Endothelial cell of umbilical vein (primary cell): ENCODE measurements at regions not wholly inside any gene's neighbourhood (a gene's known extent, or its start where the extent isn't known, plus 50 kb on each side); places are given as distances from the start of the nearest gene placed in this dataset.

Experiments
- BruUV-seq: library from RNA; stranded (reverse); fragments of 400-500 nt; replicated peaks from 2 replicates; lab custom pipeline; 2021; lab: Mats Ljungman, UMichigan
- CTCF ChIA-PET: fragments of 300-600, 350-600 bp; sonication (Branson Sonifier 250); formaldehyde crosslinking; loops from one replicate; lab custom pipeline; 2021; ENCODE audit warnings: antibody characterized with exemption, inconsistent platforms; lab: Charles Lee
- POLR2A ChIA-PET: fragments of 300-600, 350-600 bp; sonication (Branson Sonifier 250); formaldehyde crosslinking; loops from one replicate; lab custom pipeline; 2021; ENCODE audit warnings: antibody characterized with exemption, inconsistent platforms; lab: Charles Lee
- DNase-seq: peaks from one replicate; pipeline ENCODE4 v3.0.0-alpha.2; 2011; ENCODE audit warnings: low read depth, low spot score
- FAIRE-seq: peaks from 2 replicates; lab custom pipeline; 2011; peaks lifted over from hg19 to GRCh38; lab: Jason Lieb, UNC
- H2AFZ ChIP-seq: 2 replicates; pipeline ENCODE4 v1.6.0; 2012; ENCODE audit warnings: low read depth, low read length, control low read depth, inconsistent platforms
- H3K27ac ChIP-seq: 2 replicates; pipeline ENCODE4 v1.5.1; 2011; ENCODE audit warnings: low read depth, mild to moderate bottlenecking, control low read depth, low read length, moderate library complexity; ENCODE audit not compliant: insufficient read depth
- H3K27me3 ChIP-seq, 2 experiments: 2 replicates each; pipeline versions ENCODE4 v1.6.0 to v1.6.1; 2011; ENCODE audit warnings: low read length in 2 of 2, mixed read lengths in 1 of 2; ENCODE audit not compliant: control insufficient read depth in 2 of 2, insufficient read depth in 2 of 2
- H3K36me3 ChIP-seq, 2 experiments: 2 replicates in 1 of 2; 3 replicates in 1 of 2; pipeline ENCODE4 v1.5.1; 2011; ENCODE audit warnings: low read length in 2 of 2, mild to moderate bottlenecking in 1 of 2, moderate library complexity in 1 of 2; ENCODE audit not compliant: control insufficient read depth in 2 of 2, insufficient read depth in 2 of 2; ENCODE audit errors: extremely low read depth in 1 of 2
- H3K4me1 ChIP-seq: 3 replicates; pipeline ENCODE4 v1.5.1; 2011; ENCODE audit warnings: mild to moderate bottlenecking, low read length; ENCODE audit not compliant: control insufficient read depth, insufficient read depth; ENCODE audit errors: extremely low read depth
- H3K4me2 ChIP-seq: 2 replicates; pipeline ENCODE4 v1.6.1; 2011; ENCODE audit warnings: low read length, control low read depth, mixed read lengths; ENCODE audit not compliant: insufficient read depth
- H3K4me3 ChIP-seq, 3 experiments: fragments of 200-600 bp in 1 of 3; sonication (generic), shearing (Covaris generic) in 1 of 3; replicated peaks in 1 of 3; 2 replicates each; pipeline ENCODE4 v1.5.1; 2011 to 2016; ENCODE audit warnings: control low read depth in 3 of 3, low read length in 3 of 3, mild to moderate bottlenecking in 2 of 3, inconsistent platforms in 1 of 3, low read depth in 1 of 3, moderate library complexity in 1 of 3; ENCODE audit not compliant: insufficient read depth in 1 of 3
- H3K79me2 ChIP-seq: 2 replicates; pipeline ENCODE4 v1.6.0; 2012; ENCODE audit warnings: low read length, inconsistent platforms; ENCODE audit not compliant: control insufficient read depth, insufficient read depth
- H3K9ac ChIP-seq: replicated peaks from 2 replicates; pipeline ENCODE3; 2011; ENCODE audit warnings: low read length, control low read depth; ENCODE audit not compliant: insufficient read depth; ENCODE audit errors: extremely low read depth
- H3K9me1 ChIP-seq: replicated peaks from 3 replicates; pipeline ENCODE4 v1.6.0; 2011; ENCODE audit warnings: mild to moderate bottlenecking, low read length; ENCODE audit not compliant: control insufficient read depth, insufficient read depth; ENCODE audit errors: extremely low read depth
- H3K9me3 ChIP-seq: replicated peaks from 2 replicates; pipeline ENCODE4 v1.5.1; 2012; ENCODE audit warnings: low read length, inconsistent platforms; ENCODE audit not compliant: control insufficient read depth, insufficient read depth
- H4K20me1 ChIP-seq: replicated peaks from 2 replicates; pipeline ENCODE3; 2011; ENCODE audit warnings: mild to moderate bottlenecking, low read length; ENCODE audit not compliant: control insufficient read depth, insufficient read depth; ENCODE audit errors: extremely low read depth
- EZH2 ChIP-seq: IDR thresholded peaks from 2 replicates; pipeline ENCODE4 v1.6.1; 2012; ENCODE audit warnings: borderline replicate concordance, low read depth, mild to moderate bottlenecking, moderate library complexity, low read length, inconsistent platforms; ENCODE audit not compliant: severe bottlenecking
- FOS ChIP-seq: IDR thresholded peaks from 2 replicates; pipeline ENCODE4 v1.6.1; 2011; ENCODE audit warnings: mild to moderate bottlenecking, low read length, moderate library complexity, borderline replicate concordance; ENCODE audit not compliant: insufficient read depth
- GATA2 ChIP-seq: IDR thresholded peaks from 2 replicates; pipeline ENCODE4 v1.7.0; 2011; ENCODE audit warnings: low read depth, mild to moderate bottlenecking, moderate library complexity, mixed read lengths, low read length; ENCODE audit not compliant: insufficient read length, insufficient read depth
- JUN ChIP-seq: IDR thresholded peaks from 2 replicates; pipeline ENCODE4 v1.6.1; 2011; ENCODE audit warnings: borderline replicate concordance, low read depth; ENCODE audit not compliant: insufficient read length, insufficient read depth
- MYC ChIP-seq: IDR thresholded peaks from one replicate; pipeline ENCODE4 v1.6.1; 2011; ENCODE audit warnings: mild to moderate bottlenecking, low read depth, low read length
- POLR2A ChIP-seq: IDR thresholded peaks from 2 replicates; pipeline ENCODE4 v1.6.1; 2012; ENCODE audit warnings: low read depth, mild to moderate bottlenecking, control low read depth, low read length
- POLR2AphosphoS5 ChIP-seq: IDR thresholded peaks from 2 replicates; pipeline ENCODE4 v1.6.1; 2012; ENCODE audit warnings: low read depth, mild to moderate bottlenecking, control low read depth, low read length, moderate library complexity; ENCODE audit not compliant: insufficient read depth
- dilution Hi-C: fragments of 300-500 bp; cut with MboI; formaldehyde crosslinking; loops from one replicate; pipeline ENCODE4 v1.15.0; 2019; ENCODE audit warnings: low sequenced_read_pairs; ENCODE audit not compliant: extremely low pct_ligation_motif_present
- intact Hi-C: fragments of 100-400 bp; cut with micrococcal nuclease; formaldehyde crosslinking; loops from one replicate; pipeline ENCODE4 v1.10.0; 2022
- TF ChIP-seq, protein P1 (sequence below), 2 donors: IDR thresholded peaks; 1 replicate in 1 of 2; 2 replicates in 1 of 2; pipeline ENCODE4 v1.5.1; 2011; ENCODE audit warnings: low read length in 2 of 2, mild to moderate bottlenecking in 2 of 2, moderate library complexity in 2 of 2, control low read depth in 1 of 2, inconsistent platforms in 1 of 2, low read depth in 1 of 2; ENCODE audit not compliant: insufficient read depth in 1 of 2; ENCODE audit errors: extremely low read depth in 1 of 2
- TF ChIP-seq, protein P2 (sequence below): IDR thresholded peaks from 2 replicates; pipeline ENCODE4 v1.6.1; 2011; ENCODE audit not compliant: insufficient read depth, insufficient read length

DNA sequence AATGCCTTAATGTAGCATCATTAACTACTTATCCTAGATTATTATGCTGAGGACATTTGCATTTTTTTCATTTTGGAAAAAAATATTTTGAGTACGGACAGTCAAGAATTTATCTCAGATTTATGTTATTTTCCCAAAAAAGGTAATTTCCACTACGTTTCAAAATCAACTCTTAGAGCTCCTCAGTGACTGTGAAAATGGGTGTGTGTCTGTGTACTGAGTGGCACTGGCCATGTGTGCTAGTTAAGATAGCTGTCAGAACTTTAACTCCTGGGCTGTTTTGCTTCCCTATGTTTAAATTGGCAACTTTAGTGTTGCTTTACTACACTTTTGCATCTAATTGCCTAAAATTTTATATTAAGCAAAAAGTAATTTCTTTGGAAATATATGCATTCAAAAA is 927.4 kb downstream of the EFNB2 start:
- Histone ChIP-seq H3K27me3 (no peaks in the 10 kb centered on the region), H3K4me1 (no peaks in the 10 kb centered on the region), H4K20me1 (no peaks in the 10 kb centered on the region), H3K36me3 (no peaks in the 10 kb centered on the region), H3K4me3 (no peak overlapping the region), H3K9me1 (no peaks in the 10 kb centered on the region), H3K9me3 (no peaks in the 10 kb centered on the region), H3K9ac (no peak overlapping the region), H2AFZ (no peak overlapping the region), H3K4me2 (no peak overlapping the region), H3K79me2 (no peaks in the 10 kb centered on the region), H3K27ac (no peak overlapping the region)
- BruUV-seq: no TSS peak
- ChIA-PET CTCF (no interaction called here), POLR2A (no interaction called here)
- TF ChIP-seq JUN (no peak), GATA2 (no peak), EZH2 (no peak), MYC (no peak), POLR2AphosphoS5 (no peak)
- TF ChIP-seq, protein P1, sequence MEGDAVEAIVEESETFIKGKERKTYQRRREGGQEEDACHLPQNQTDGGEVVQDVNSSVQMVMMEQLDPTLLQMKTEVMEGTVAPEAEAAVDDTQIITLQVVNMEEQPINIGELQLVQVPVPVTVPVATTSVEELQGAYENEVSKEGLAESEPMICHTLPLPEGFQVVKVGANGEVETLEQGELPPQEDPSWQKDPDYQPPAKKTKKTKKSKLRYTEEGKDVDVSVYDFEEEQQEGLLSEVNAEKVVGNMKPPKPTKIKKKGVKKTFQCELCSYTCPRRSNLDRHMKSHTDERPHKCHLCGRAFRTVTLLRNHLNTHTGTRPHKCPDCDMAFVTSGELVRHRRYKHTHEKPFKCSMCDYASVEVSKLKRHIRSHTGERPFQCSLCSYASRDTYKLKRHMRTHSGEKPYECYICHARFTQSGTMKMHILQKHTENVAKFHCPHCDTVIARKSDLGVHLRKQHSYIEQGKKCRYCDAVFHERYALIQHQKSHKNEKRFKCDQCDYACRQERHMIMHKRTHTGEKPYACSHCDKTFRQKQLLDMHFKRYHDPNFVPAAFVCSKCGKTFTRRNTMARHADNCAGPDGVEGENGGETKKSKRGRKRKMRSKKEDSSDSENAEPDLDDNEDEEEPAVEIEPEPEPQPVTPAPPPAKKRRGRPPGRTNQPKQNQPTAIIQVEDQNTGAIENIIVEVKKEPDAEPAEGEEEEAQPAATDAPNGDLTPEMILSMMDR (IDR thresholded peaks at IDR 0.05; ENCODE audit: extremely low read depth in 1 of 2, insufficient read depth in 1 of 2, low read depth in 1 of 2, low read length in 2 of 2): no peak
- dilution Hi-C loops: no loop called here
- intact Hi-C loops: no loop called here
- no peak for DNase-seq
- peak; percentile 12 for FAIRE-seq

DNA sequence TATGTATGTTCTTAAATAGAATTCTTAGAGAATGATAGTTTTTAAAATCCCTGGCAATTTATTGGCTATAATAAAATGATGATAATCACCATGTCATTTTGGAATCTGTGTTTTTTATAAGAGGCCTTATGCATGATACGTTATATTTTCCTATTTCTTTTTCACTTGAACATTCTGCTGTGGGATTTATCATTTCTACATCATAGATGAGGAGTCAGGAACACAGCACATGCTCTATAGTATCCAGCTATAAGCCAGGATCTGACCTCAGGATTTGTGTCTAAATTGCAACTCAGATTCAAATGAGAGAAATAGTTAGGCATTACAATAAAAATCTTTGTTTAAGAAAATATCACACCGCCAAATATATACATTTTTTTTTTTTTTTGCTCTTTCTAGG is 928.0 kb downstream of the EFNB2 start:
- dilution Hi-C loops: no loop called here
- DNase-seq (no peak), FAIRE-seq (no peak)
- H3K27ac ChIP-seq: no peak overlapping the region
- CTCF ChIA-PET: no interaction called here
- no peak overlapping the region for H3K4me2 ChIP-seq
- H3K4me1 ChIP-seq: no peaks in the 10 kb centered on the region
- H4K20me1 ChIP-seq: no peaks in the 10 kb centered on the region
- H3K9me3 ChIP-seq: no peaks in the 10 kb centered on the region
- POLR2A ChIA-PET: no interaction called here
- H3K4me3 ChIP-seq: no peak overlapping the region
- TF ChIP-seq MYC (no peak), FOS (no peak), JUN (no peak), POLR2A (no peak), POLR2AphosphoS5 (no peak)
- TF ChIP-seq, protein P2, sequence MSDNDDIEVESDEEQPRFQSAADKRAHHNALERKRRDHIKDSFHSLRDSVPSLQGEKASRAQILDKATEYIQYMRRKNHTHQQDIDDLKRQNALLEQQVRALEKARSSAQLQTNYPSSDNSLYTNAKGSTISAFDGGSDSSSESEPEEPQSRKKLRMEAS: no peak
- TF ChIP-seq, protein P1 (IDR thresholded peaks at IDR 0.05; ENCODE audit: extremely low read depth in 1 of 2, insufficient read depth in 1 of 2, low read depth in 1 of 2, low read length in 2 of 2): no peak
- no peaks in the 10 kb centered on the region for H3K36me3 ChIP-seq
- H2AFZ ChIP-seq: no peak overlapping the region
- intact Hi-C loops: no loop called here
- H3K79me2 ChIP-seq: no peaks in the 10 kb centered on the region
- no peaks in the 10 kb centered on the region for H3K9me1 ChIP-seq
- no peak overlapping the region for H3K9ac ChIP-seq
- no TSS peak for BruUV-seq
- H3K27me3 ChIP-seq: no peaks in the 10 kb centered on the region
